ENCODE measurements at regions not wholly inside any gene's neighbourhood (a gene's known extent, or its start where the extent isn't known, plus 50 kb on each side); places are given as distances from the start of the nearest gene placed in this dataset.

GRCh38 chr6:169939554-169940164 lies 188.2 kb downstream of the ERMARD start:
- TF ChIP-seq CTCF (IDR thresholded peaks at IDR 0.05; ENCODE audit: low read depth, low read length) = no peak
- H3K27me3 ChIP-seq (ENCODE audit: insufficient read depth, low read depth, severe bottlenecking) = no peaks in the 10 kb centered on the region
- H3K27ac ChIP-seq = no peak overlapping the region
- no peak for DNase-seq
- peaks cover 8% of the 10 kb centered on the region for H3K9me3 ChIP-seq (ENCODE audit: severe bottlenecking)
- H3K36me3 ChIP-seq = no peaks in the 10 kb centered on the region
- H3K4me3 ChIP-seq (ENCODE audit: low read depth, low read length) = no peak overlapping the region

GRCh38 chr6:169938731-169939130 lies 187.3 kb downstream of the ERMARD start:
- no peak overlapping the region for H3K27ac ChIP-seq
- DNase-seq = no peak
- H3K36me3 ChIP-seq = no peaks in the 10 kb centered on the region
- TF ChIP-seq CTCF (IDR thresholded peaks at IDR 0.05; ENCODE audit: low read depth, low read length) = no peak
- H3K9me3 ChIP-seq (ENCODE audit: severe bottlenecking) = peaks cover 3% of the 10 kb centered on the region
- no peak overlapping the region for H3K4me3 ChIP-seq (ENCODE audit: low read depth, low read length)
- no peaks in the 10 kb centered on the region for H3K27me3 ChIP-seq (ENCODE audit: insufficient read depth, low read depth, severe bottlenecking)

GRCh38 chr6:169938262-169938701 lies 186.9 kb downstream of the ERMARD start:
- no peaks in the 10 kb centered on the region for H3K9me3 ChIP-seq (ENCODE audit: severe bottlenecking)
- no peaks in the 10 kb centered on the region for H3K27me3 ChIP-seq (ENCODE audit: insufficient read depth, low read depth, severe bottlenecking)
- DNase-seq = no peak
- no peaks in the 10 kb centered on the region for H3K36me3 ChIP-seq
- no peak for TF ChIP-seq CTCF (IDR thresholded peaks at IDR 0.05; ENCODE audit: low read depth, low read length)
- H3K4me3 ChIP-seq (ENCODE audit: low read depth, low read length) = no peak overlapping the region
- H3K27ac ChIP-seq = no peak overlapping the region

GRCh38 chr6:169937389-169938261 lies 186.2 kb downstream of the ERMARD start:
- H3K4me3 ChIP-seq (ENCODE audit: low read depth, low read length) = no peak overlapping the region
- H3K27ac ChIP-seq = no peak overlapping the region
- H3K36me3 ChIP-seq = no peaks in the 10 kb centered on the region
- no peaks in the 10 kb centered on the region for H3K9me3 ChIP-seq (ENCODE audit: severe bottlenecking)
- no peak for TF ChIP-seq CTCF (IDR thresholded peaks at IDR 0.05; ENCODE audit: low read depth, low read length)
- H3K27me3 ChIP-seq (ENCODE audit: insufficient read depth, low read depth, severe bottlenecking) = no peaks in the 10 kb centered on the region
- DNase-seq = no peak

- TF ChIP-seq CTCF (IDR thresholded peaks at IDR 0.05; ENCODE audit: low read depth, low read length) = no peak
Measured at GRCh38 chr6:169936355-169936975, 185.0 kb downstream of the ERMARD start.

More at GRCh38 chr6:169936355-169936975, 185.0 kb downstream of the ERMARD start:
- no peaks in the 10 kb centered on the region for H3K27me3 ChIP-seq (ENCODE audit: insufficient read depth, low read depth, severe bottlenecking)
- H3K9me3 ChIP-seq (ENCODE audit: severe bottlenecking) = no peaks in the 10 kb centered on the region
- no peak overlapping the region for H3K27ac ChIP-seq
- no peak for DNase-seq
- no peaks in the 10 kb centered on the region for H3K36me3 ChIP-seq
- H3K4me3 ChIP-seq (ENCODE audit: low read depth, low read length) = no peak overlapping the region
